KOPT-K1 (cell line): ENCODE measurements at regions not wholly inside any gene's neighbourhood (a gene's known extent, or its start where the extent isn't known, plus 50 kb on each side); places are given as distances from the start of the nearest gene placed in this dataset.

Experiments
- H3K27ac ChIP-seq: fragments of 200-600 bp; sonication (generic); 2 replicates; pipeline ENCODE4 v1.5.1; 2016; ENCODE audit warnings: antibody characterized with exemption, mild to moderate bottlenecking, low read depth, low read length; ENCODE audit not compliant: poor library complexity, severe bottlenecking
- H3K36me3 ChIP-seq: fragments of 200-600 bp; sonication (generic); 2 replicates; pipeline ENCODE4 v1.5.1; 2017; ENCODE audit warnings: antibody characterized with exemption, mild to moderate bottlenecking, low read length, moderate library complexity; ENCODE audit not compliant: insufficient read depth
- H3K9me3 ChIP-seq: fragments of 200-600 bp; sonication (generic); 2 replicates; pipeline ENCODE4 v1.5.1; 2017; ENCODE audit warnings: antibody characterized with exemption, low read length, mild to moderate bottlenecking; ENCODE audit not compliant: insufficient read depth, poor library complexity, severe bottlenecking

- Histone ChIP-seq H3K27ac (no peak overlapping the region), H3K9me3 (no peaks in the 10 kb centered on the region), H3K36me3 (no peaks in the 10 kb centered on the region)
Measured at GRCh38 chr11:80239217-80239616, 798.4 kb upstream of the TENM4 start.

GRCh38 chr11:80227915-80228314 is 787.1 kb upstream of the TENM4 start:
- H3K36me3 ChIP-seq: no peaks in the 10 kb centered on the region
- peaks cover 7% of the 10 kb centered on the region for H3K9me3 ChIP-seq
- H3K27ac ChIP-seq: no peak overlapping the region

- no peaks in the 10 kb centered on the region for H3K36me3 ChIP-seq
- H3K9me3 ChIP-seq: no peaks in the 10 kb centered on the region
- no peak overlapping the region for H3K27ac ChIP-seq
Measured at GRCh38 chr11:80214413-80214812, 773.6 kb upstream of the TENM4 start.

- Histone ChIP-seq H3K36me3 (no peaks in the 10 kb centered on the region), H3K9me3 (no peaks in the 10 kb centered on the region), H3K27ac (no peak overlapping the region)
Measured at GRCh38 chr11:80211673-80212072, 770.8 kb upstream of the TENM4 start.

- H3K27ac ChIP-seq: no peak overlapping the region
- no peaks in the 10 kb centered on the region for H3K36me3 ChIP-seq
- no peaks in the 10 kb centered on the region for H3K9me3 ChIP-seq
Measured at GRCh38 chr11:80204021-80204420, 763.2 kb upstream of the TENM4 start.

- H3K9me3 ChIP-seq: no peaks in the 10 kb centered on the region
- H3K27ac ChIP-seq: no peak overlapping the region
Measured at GRCh38 chr11:80196932-80197554, 756.2 kb upstream of the TENM4 start.

GRCh38 chr11:80196041-80196440 is 755.2 kb upstream of the TENM4 start:
- Histone ChIP-seq H3K27ac (no peak overlapping the region), H3K36me3 (no peaks in the 10 kb centered on the region), H3K9me3 (no peaks in the 10 kb centered on the region)

More at GRCh38 chr11:80196932-80197554, 756.2 kb upstream of the TENM4 start:
- H3K36me3 ChIP-seq: no peaks in the 10 kb centered on the region

- Histone ChIP-seq H3K9me3 (no peaks in the 10 kb centered on the region), H3K36me3 (no peaks in the 10 kb centered on the region), H3K27ac (no peak overlapping the region)
Measured at GRCh38 chr11:80194625-80195024, 753.8 kb upstream of the TENM4 start.

GRCh38 chr11:80194016-80194415 is 753.2 kb upstream of the TENM4 start:
- no peak overlapping the region for H3K27ac ChIP-seq
- no peaks in the 10 kb centered on the region for H3K36me3 ChIP-seq
- no peaks in the 10 kb centered on the region for H3K9me3 ChIP-seq

- Histone ChIP-seq H3K36me3 (no peaks in the 10 kb centered on the region), H3K9me3 (no peaks in the 10 kb centered on the region), H3K27ac (no peak overlapping the region)
Measured at GRCh38 chr11:80188076-80188627, 747.3 kb upstream of the TENM4 start.

GRCh38 chr11:80186692-80187091 is 745.9 kb upstream of the TENM4 start:
- Histone ChIP-seq H3K9me3 (no peaks in the 10 kb centered on the region), H3K36me3 (no peaks in the 10 kb centered on the region), H3K27ac (no peak overlapping the region)

- Histone ChIP-seq H3K9me3 (no peaks in the 10 kb centered on the region), H3K36me3 (no peaks in the 10 kb centered on the region), H3K27ac (no peak overlapping the region)
Measured at GRCh38 chr11:80182901-80183300, 742.1 kb upstream of the TENM4 start.

GRCh38 chr11:80173371-80174136 is 732.7 kb upstream of the TENM4 start:
- Histone ChIP-seq H3K27ac (no peak overlapping the region), H3K9me3 (no peaks in the 10 kb centered on the region), H3K36me3 (no peaks in the 10 kb centered on the region)

GRCh38 chr11:80168796-80169195 is 728.0 kb upstream of the TENM4 start:
- no peaks in the 10 kb centered on the region for H3K36me3 ChIP-seq
- H3K9me3 ChIP-seq: no peaks in the 10 kb centered on the region
- H3K27ac ChIP-seq: no peak overlapping the region

- Histone ChIP-seq H3K9me3 (no peaks in the 10 kb centered on the region), H3K27ac (no peak overlapping the region), H3K36me3 (no peaks in the 10 kb centered on the region)
Measured at GRCh38 chr11:80167766-80168165, 726.9 kb upstream of the TENM4 start.

GRCh38 chr11:80165744-80166143 is 724.9 kb upstream of the TENM4 start:
- Histone ChIP-seq H3K9me3 (no peaks in the 10 kb centered on the region), H3K36me3 (no peaks in the 10 kb centered on the region)

More at GRCh38 chr11:80165744-80166143, 724.9 kb upstream of the TENM4 start:
- H3K27ac ChIP-seq: no peak overlapping the region
